ENCODE measurements at regions not wholly inside any gene's neighbourhood (a gene's known extent, or its start where the extent isn't known, plus 50 kb on each side); places are given as distances from the start of the nearest gene placed in this dataset.

DNA sequence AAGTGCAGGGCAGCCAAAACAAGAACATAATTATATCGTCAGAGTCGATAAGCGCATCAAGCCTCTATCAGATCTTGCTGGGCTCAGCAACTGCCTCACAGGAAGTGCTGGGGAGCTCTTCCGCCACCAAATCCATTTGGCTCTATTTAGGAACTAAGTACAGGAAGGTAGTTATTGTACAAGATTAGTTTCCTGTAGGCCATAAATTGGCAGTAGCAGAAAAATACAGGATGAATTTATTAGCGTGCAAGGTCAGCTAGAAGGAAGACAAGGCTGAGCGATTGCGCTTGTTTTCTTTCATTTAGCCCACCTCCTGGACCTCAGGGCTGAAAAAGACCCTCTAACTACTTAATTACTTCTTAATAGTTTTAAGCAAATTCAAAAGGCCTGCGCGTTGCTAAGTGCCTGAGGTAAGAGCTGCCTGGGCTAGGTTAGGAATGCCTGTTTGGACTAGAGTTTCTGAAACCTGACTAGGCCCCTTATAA, 118.5 kb downstream of the IRS2 start:
- Mint-ChIP-seq H3K4me1 (ENCODE audit: low read depth) (peaks cover 13% of the 10 kb centered on the region), H3K27ac (ENCODE audit: unreplicated experiment) (no peak overlapping the region), H3K27me3 (ENCODE audit: low read depth) (no peaks in the 10 kb centered on the region), H3K4me3 (ENCODE audit: unreplicated experiment) (no peak overlapping the region), H3K36me3 (ENCODE audit: low read depth) (no peaks in the 10 kb centered on the region), H3K9me3 (ENCODE audit: low read depth) (peaks cover 5% of the 10 kb centered on the region)
- DNase-seq (ENCODE audit: low spot score), result no peak
- TF ChIP-seq, protein P1, sequence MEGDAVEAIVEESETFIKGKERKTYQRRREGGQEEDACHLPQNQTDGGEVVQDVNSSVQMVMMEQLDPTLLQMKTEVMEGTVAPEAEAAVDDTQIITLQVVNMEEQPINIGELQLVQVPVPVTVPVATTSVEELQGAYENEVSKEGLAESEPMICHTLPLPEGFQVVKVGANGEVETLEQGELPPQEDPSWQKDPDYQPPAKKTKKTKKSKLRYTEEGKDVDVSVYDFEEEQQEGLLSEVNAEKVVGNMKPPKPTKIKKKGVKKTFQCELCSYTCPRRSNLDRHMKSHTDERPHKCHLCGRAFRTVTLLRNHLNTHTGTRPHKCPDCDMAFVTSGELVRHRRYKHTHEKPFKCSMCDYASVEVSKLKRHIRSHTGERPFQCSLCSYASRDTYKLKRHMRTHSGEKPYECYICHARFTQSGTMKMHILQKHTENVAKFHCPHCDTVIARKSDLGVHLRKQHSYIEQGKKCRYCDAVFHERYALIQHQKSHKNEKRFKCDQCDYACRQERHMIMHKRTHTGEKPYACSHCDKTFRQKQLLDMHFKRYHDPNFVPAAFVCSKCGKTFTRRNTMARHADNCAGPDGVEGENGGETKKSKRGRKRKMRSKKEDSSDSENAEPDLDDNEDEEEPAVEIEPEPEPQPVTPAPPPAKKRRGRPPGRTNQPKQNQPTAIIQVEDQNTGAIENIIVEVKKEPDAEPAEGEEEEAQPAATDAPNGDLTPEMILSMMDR (IDR thresholded peaks at IDR 0.05), result no peak

DNA sequence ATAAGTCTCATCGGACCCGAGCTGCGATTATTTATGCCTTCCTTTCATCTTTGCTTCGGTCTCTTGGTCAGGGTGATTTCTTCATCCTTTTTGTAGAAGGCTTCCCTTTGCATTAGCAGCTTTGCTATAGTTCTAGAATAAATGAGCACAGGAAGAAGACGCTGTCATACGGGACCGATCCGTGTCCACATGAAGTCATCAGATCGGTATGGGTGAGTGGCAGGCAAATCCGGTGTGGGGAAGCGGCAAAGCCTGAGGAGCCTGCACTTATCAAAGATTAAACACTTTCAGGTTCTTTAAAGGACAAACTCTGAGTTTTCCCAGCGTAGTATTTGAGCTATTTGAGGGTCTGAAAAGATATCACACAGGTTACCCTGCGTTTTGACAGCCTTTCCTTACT, 119.3 kb downstream of the IRS2 start:
- no peaks in the 10 kb centered on the region for H3K27me3 Mint-ChIP-seq (ENCODE audit: low read depth)

DNA sequence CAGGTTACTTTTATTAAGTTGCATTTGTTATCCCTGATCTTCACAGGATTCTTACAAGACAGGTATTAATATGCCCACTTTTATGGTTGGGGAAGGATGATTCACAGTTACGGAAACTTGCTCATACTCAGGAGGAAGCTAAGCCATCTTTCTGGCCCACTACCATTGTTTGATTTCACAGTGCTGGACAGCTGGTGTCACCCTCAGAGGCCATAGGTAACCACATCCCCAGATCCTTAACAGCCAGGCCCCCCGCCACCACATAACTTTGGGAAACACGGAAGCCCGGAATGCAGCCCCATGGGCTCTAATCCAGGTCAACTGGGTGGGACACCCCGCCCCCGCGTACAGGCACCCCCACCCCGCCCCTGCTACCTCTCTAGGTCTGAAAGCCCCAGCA, 119.7 kb downstream of the IRS2 start:
- Mint-ChIP-seq H3K27me3 (ENCODE audit: low read depth) (no peaks in the 10 kb centered on the region), H3K9me3 (ENCODE audit: low read depth) (peaks cover 5% of the 10 kb centered on the region), H3K4me1 (ENCODE audit: low read depth) (peaks cover 13% of the 10 kb centered on the region), H3K36me3 (ENCODE audit: low read depth) (no peaks in the 10 kb centered on the region), H3K27ac (ENCODE audit: unreplicated experiment) (no peak overlapping the region), H3K4me3 (ENCODE audit: unreplicated experiment) (no peak overlapping the region)
- TF ChIP-seq, protein P1 (IDR thresholded peaks at IDR 0.05), result no peak
- no peak for DNase-seq (ENCODE audit: low spot score)

More for the DNA sequence above, 119.3 kb downstream of the IRS2 start:
- no peak for DNase-seq (ENCODE audit: low spot score)
- Mint-ChIP-seq H3K4me3 (ENCODE audit: unreplicated experiment) (no peak overlapping the region), H3K27ac (ENCODE audit: unreplicated experiment) (peak overlapping the region; percentile 28), H3K9me3 (ENCODE audit: low read depth) (peaks cover 5% of the 10 kb centered on the region), H3K4me1 (ENCODE audit: low read depth) (peaks cover 13% of the 10 kb centered on the region), H3K36me3 (ENCODE audit: low read depth) (no peaks in the 10 kb centered on the region)
- TF ChIP-seq, protein P1 (IDR thresholded peaks at IDR 0.05), result no peak

DNA sequence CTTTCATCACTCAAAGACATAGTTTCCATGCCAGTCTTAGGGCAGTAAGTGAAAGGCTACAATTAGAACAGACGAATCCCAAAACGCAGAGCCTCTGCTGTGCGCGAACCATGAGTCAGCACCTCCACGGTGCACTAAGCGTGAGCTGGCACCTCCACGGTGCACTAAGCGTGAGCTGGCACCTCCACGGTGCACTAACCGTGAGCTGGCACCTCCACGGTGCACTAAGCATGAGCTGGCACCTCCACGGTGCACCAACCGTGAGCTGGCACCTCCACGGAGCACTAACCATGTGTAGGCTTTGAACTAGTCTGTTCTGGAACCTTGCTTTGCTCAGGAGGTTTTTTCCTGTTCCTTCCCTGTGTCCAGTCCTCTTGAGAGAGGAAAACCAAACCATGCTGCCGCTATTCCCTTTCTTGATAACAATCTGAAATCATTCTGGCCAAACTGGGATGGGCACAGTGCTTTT, 120.6 kb downstream of the IRS2 start:
- H3K4me3 Mint-ChIP-seq (ENCODE audit: unreplicated experiment), result no peak overlapping the region
- no peaks in the 10 kb centered on the region for H3K36me3 Mint-ChIP-seq (ENCODE audit: low read depth)
- H3K27ac Mint-ChIP-seq (ENCODE audit: unreplicated experiment), result no peak overlapping the region
- no peak for DNase-seq (ENCODE audit: low spot score)
- TF ChIP-seq, protein P1 (IDR thresholded peaks at IDR 0.05), result no peak
- H3K4me1 Mint-ChIP-seq (ENCODE audit: low read depth), result peaks cover 13% of the 10 kb centered on the region
- H3K9me3 Mint-ChIP-seq (ENCODE audit: low read depth), result no peaks in the 10 kb centered on the region
- H3K27me3 Mint-ChIP-seq (ENCODE audit: low read depth), result no peaks in the 10 kb centered on the region

DNA sequence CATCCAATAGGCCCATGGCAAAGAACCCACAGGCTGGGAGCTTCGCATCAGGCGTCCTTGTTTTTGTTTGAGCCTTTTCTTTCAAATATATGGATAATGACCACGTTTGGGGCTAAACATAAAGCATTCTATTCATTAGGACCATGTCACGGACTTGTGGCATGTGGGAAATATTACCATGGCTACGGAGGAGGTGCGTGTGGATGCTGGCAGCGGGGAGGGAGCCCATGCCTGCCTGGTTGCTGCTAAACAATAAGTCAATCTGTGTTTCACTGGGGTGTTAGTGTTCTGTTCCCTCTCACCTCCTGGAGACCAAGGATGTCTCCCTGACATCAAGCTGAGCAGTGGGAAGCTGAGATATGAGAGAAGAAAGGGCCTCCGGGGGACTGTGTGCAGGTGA, 121.1 kb downstream of the IRS2 start:
- Mint-ChIP-seq H3K4me1 (ENCODE audit: low read depth) (peaks cover 13% of the 10 kb centered on the region), H3K36me3 (ENCODE audit: low read depth) (no peaks in the 10 kb centered on the region), H3K4me3 (ENCODE audit: unreplicated experiment) (no peak overlapping the region), H3K27ac (ENCODE audit: unreplicated experiment) (no peak overlapping the region), H3K9me3 (ENCODE audit: low read depth) (no peaks in the 10 kb centered on the region), H3K27me3 (ENCODE audit: low read depth) (no peaks in the 10 kb centered on the region)
- DNase-seq (ENCODE audit: low spot score), result no peak
- TF ChIP-seq, protein P1 (IDR thresholded peaks at IDR 0.05), result no peak
